Prostate gland (tissue), 2 donors: ENCODE measurements at regions not wholly inside any gene's neighbourhood (a gene's known extent, or its start where the extent isn't known, plus 50 kb on each side); places are given as distances from the start of the nearest gene placed in this dataset.
A peak's percentile ranks its signal among the peaks of the same experiment; 100 is the strongest.

Source experiments
- DNase-seq: peaks from one replicate; pipeline ENCODE4 v3.0.0-alpha.2; 2019; ENCODE audit warnings: low spot score
- H3K27ac ChIP-seq, 2 donors: fragments of 200-600 bp; sonication (generic); 2 replicates each; pipeline ENCODE4 v1.5.1; 2017 to 2019
- H3K27me3 ChIP-seq: fragments of 200-600 bp; sonication (generic); replicated peaks from 2 replicates; pipeline ENCODE4 v1.5.1; 2019; ENCODE audit not compliant: insufficient read depth
- H3K36me3 ChIP-seq, 2 donors: fragments of 200-600 bp; sonication (generic); 1 replicate in 1 of 2; 2 replicates in 1 of 2; pipeline versions ENCODE4 v1.5.1 to v1.8.1; 2017 to 2019
- H3K4me1 ChIP-seq: fragments of 200-600 bp; sonication (generic); replicated peaks from 2 replicates; pipeline ENCODE4 v1.5.1; 2019
- H3K4me3 ChIP-seq, 2 donors: fragments of 200-600 bp; sonication (generic); 2 replicates each; pipeline ENCODE4 v1.5.1; 2017 to 2019
- H3K9me3 ChIP-seq: fragments of 200-600 bp; sonication (generic); 2 replicates; pipeline ENCODE4 v1.5.1; 2017
- POLR2A ChIP-seq: fragments of 450-650 bp; IDR thresholded peaks from one replicate; pipeline ENCODE4 v1.6.1; 2016; ENCODE audit warnings: antibody characterized with exemption, mild to moderate bottlenecking
- POLR2AphosphoS5 ChIP-seq: sonication (generic); formaldehyde crosslinking; IDR thresholded peaks from one replicate; pipeline ENCODE4 v1.6.1; 2017; ENCODE audit warnings: antibody characterized with exemption
- WGBS: methylation state at CpG from one replicate; pipeline ENCODE4 v1.1.5; 2018; 5-methylcytosine and 5-hydroxymethylcytosine counted together
- intact Hi-C: fragments of 100-400 bp; cut with DNase I; formaldehyde crosslinking; loops from one replicate; pipeline ENCODE4 v1.14.2; 2022
- TF ChIP-seq, protein P1 (sequence below), 4 experiments: fragments of 200-600 bp in 2 of 4; fragments of 450-650 bp in 2 of 4; sonication (generic) in 2 of 4; IDR thresholded peaks; 1 replicate in 3 of 4; 2 replicates in 1 of 4; pipeline ENCODE4 v1.5.1; 2016 to 2019; ENCODE audit warnings: antibody characterized with exemption in 4 of 4, mild to moderate bottlenecking in 2 of 4, moderate library complexity in 2 of 4

GRCh38 chr3:72352176-72352575 lies 496.1 kb downstream of the SHQ1 start:
- 97% methylated on average over 5 of the region's 5 CpGs for WGBS
- DNase-seq: no peak
- no peak for TF ChIP-seq POLR2AphosphoS5
- TF ChIP-seq POLR2A: no peak
- TF ChIP-seq, protein P1, sequence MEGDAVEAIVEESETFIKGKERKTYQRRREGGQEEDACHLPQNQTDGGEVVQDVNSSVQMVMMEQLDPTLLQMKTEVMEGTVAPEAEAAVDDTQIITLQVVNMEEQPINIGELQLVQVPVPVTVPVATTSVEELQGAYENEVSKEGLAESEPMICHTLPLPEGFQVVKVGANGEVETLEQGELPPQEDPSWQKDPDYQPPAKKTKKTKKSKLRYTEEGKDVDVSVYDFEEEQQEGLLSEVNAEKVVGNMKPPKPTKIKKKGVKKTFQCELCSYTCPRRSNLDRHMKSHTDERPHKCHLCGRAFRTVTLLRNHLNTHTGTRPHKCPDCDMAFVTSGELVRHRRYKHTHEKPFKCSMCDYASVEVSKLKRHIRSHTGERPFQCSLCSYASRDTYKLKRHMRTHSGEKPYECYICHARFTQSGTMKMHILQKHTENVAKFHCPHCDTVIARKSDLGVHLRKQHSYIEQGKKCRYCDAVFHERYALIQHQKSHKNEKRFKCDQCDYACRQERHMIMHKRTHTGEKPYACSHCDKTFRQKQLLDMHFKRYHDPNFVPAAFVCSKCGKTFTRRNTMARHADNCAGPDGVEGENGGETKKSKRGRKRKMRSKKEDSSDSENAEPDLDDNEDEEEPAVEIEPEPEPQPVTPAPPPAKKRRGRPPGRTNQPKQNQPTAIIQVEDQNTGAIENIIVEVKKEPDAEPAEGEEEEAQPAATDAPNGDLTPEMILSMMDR (IDR thresholded peaks at IDR 0.05): no peak

DNA sequence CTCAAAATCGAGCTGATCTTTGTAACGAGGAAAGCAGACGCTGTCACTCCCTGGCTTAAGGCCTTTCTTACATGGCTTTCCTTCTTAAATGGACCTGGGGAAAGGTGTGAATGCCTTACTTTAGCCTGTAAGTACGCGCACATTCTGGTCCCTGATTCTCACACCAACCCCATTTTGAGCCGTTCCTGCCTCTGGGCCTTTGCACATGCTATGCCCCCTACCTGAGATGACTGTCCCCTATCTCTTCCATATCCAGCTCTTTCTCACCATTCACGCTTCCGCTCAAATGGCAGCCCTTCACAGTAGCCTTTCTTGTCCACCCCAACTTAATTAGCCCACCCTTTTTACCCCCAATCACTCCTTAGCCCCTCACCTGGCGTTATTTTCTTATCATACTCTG lies 496.7 kb downstream of the SHQ1 start:
- DNase-seq: no peak
- intact Hi-C loops: no loop called here
- TF ChIP-seq POLR2A (no peak), POLR2AphosphoS5 (no peak)
- TF ChIP-seq, protein P1 (IDR thresholded peaks at IDR 0.05): no peak

More at GRCh38 chr3:72352176-72352575, 496.1 kb downstream of the SHQ1 start:
- Histone ChIP-seq H3K27me3 (no peaks in the 10 kb centered on the region), H3K9me3 (no peaks in the 10 kb centered on the region), H3K27ac (no peak overlapping the region), H3K4me3 (no peak overlapping the region), H3K36me3 (no peaks in the 10 kb centered on the region), H3K4me1 (peaks cover 6% of the 10 kb centered on the region)
- intact Hi-C loops: no loop called here

GRCh38 chr3:72350761-72351505 lies 497.3 kb downstream of the SHQ1 start:
- Histone ChIP-seq H3K36me3 (no peaks in the 10 kb centered on the region), H3K27me3 (no peaks in the 10 kb centered on the region), H3K9me3 (no peaks in the 10 kb centered on the region), H3K27ac (no peak overlapping the region), H3K4me1 (peaks cover 7% of the 10 kb centered on the region), H3K4me3 (no peak overlapping the region)
- no peak for TF ChIP-seq POLR2A
- 78% methylated on average over 15 of the region's 15 CpGs for WGBS
- DNase-seq: no peak
- intact Hi-C loops: no loop called here

More for the DNA sequence above, 496.7 kb downstream of the SHQ1 start:
- Histone ChIP-seq H3K27me3 (no peaks in the 10 kb centered on the region), H3K27ac (no peak overlapping the region), H3K4me3 (no peak overlapping the region), H3K4me1 (peaks cover 7% of the 10 kb centered on the region), H3K9me3 (no peaks in the 10 kb centered on the region), H3K36me3 (no peaks in the 10 kb centered on the region)
- WGBS: 91% methylated on average over 9 of the region's 9 CpGs

DNA sequence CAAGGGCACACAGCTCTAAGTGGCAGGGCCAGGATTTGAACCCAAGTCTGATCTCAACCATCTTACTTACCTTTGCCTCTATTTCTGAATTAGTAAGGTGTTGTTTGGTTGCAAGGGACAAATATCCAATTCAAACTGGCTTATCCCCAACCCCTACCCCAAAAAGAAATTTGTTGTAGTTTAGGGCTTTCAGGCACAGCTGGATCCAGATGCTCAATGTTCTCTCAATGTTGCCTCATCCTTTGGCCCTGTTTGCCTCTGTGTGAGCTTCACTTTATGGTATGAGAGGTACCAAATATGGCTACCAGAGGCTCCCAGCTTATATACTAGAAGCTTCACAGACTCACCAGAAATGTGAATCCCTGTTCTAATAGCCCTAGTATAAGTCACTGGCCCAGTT lies 499.9 kb downstream of the SHQ1 start:
- no peak overlapping the region for H3K4me3 ChIP-seq
- intact Hi-C loops: loop anchor here (10.0 kb wide), 1 partner anchor 96 kb away; the partner anchor contains the start of gene RYBP
- H3K36me3 ChIP-seq: no peaks in the 10 kb centered on the region
- no peaks in the 10 kb centered on the region for H3K9me3 ChIP-seq
- peaks cover 7% of the 10 kb centered on the region for H3K4me1 ChIP-seq
- TF ChIP-seq POLR2A (no peak), POLR2AphosphoS5 (no peak)
- TF ChIP-seq, protein P1 (IDR thresholded peaks at IDR 0.05): no peak
- H3K27me3 ChIP-seq: no peaks in the 10 kb centered on the region
- DNase-seq: no peak
- peak overlapping the region in 1 of 2 donors; percentile 15 for H3K27ac ChIP-seq

GRCh38 chr3:72347819-72348319 lies 500.4 kb downstream of the SHQ1 start:
- Histone ChIP-seq H3K4me1 (peaks cover 7% of the 10 kb centered on the region), H3K9me3 (no peaks in the 10 kb centered on the region), H3K4me3 (no peak overlapping the region), H3K27ac (peak overlapping the region in 1 of 2 donors; percentile 15), H3K36me3 (no peaks in the 10 kb centered on the region), H3K27me3 (no peaks in the 10 kb centered on the region)
- intact Hi-C loops: loop anchor here (10.0 kb wide), 1 partner anchor 97 kb away; the partner anchor contains the start of gene RYBP
- TF ChIP-seq, protein P1 (IDR thresholded peaks at IDR 0.05): peak in 3 of 4 experiments; percentile 23 to 49 (median 30)
- TF ChIP-seq POLR2AphosphoS5 (peak; percentile 89), POLR2A (no peak)
- WGBS: 22% methylated on average over 20 of the region's 20 CpGs
- DNase-seq: peak; percentile 95
